ENCODE measurements at regions not wholly inside any gene's neighbourhood (a gene's known extent, or its start where the extent isn't known, plus 50 kb on each side); places are given as distances from the start of the nearest gene placed in this dataset.

- TF ChIP-seq CTCF (IDR thresholded peaks at IDR 0.05) = no peak
- TF ChIP-seq POLR2A (IDR thresholded peaks at IDR 0.05) = no peak
Measured at GRCh38 chr7:85914437-85914836, 727.6 kb upstream of the SEMA3D start.
